WTC11 (cell line): ENCODE measurements at regions not wholly inside any gene's neighbourhood (a gene's known extent, or its start where the extent isn't known, plus 50 kb on each side); places are given as distances from the start of the nearest gene placed in this dataset.

Source experiments
- ATAC-seq: fragments of 200-7000 bp; cut with Tn5 transposase; 2 replicates; pipeline ENCODE4 v1.10.0; 2021; ENCODE audit warnings: mild to moderate bottlenecking, moderate library complexity
- CTCF ChIA-PET: fragments of 300-600 bp; sonication (Branson Sonifier 250); formaldehyde crosslinking; loops from one replicate; lab custom pipeline; 2021; ENCODE audit warnings: antibody characterized with exemption; lab: Charles Lee
- POLR2A ChIA-PET: fragments of 350-600 bp; sonication (Branson Sonifier 250); formaldehyde crosslinking; loops from one replicate; lab custom pipeline; 2021; ENCODE audit warnings: antibody characterized with exemption; lab: Charles Lee
- DNase-seq: peaks from one replicate; pipeline ENCODE4 v3.0.0; 2021; ENCODE audit warnings: low spot score
- H3K27ac Mint-ChIP-seq: 2 replicates; pipeline ENCODE4 v1.8.0; 2021; ENCODE audit warnings: mixed read lengths
- H3K27me3 Mint-ChIP-seq: 2 replicates; pipeline ENCODE4 v1.8.0; 2021; ENCODE audit warnings: low read depth, mild to moderate bottlenecking, moderate library complexity, mixed read lengths
- H3K36me3 Mint-ChIP-seq: 2 replicates; pipeline ENCODE4 v1.8.0; 2021; ENCODE audit warnings: mixed read lengths
- H3K4me1 Mint-ChIP-seq: 2 replicates; pipeline ENCODE4 v1.8.0; 2022; ENCODE audit warnings: mixed read lengths
- H3K4me3 Mint-ChIP-seq: 2 replicates; pipeline ENCODE4 v1.8.0; 2021; ENCODE audit warnings: mild to moderate bottlenecking, moderate library complexity, mixed read lengths
- H3K9me3 Mint-ChIP-seq: 2 replicates; pipeline ENCODE4 v1.8.0; 2021; ENCODE audit warnings: mixed read lengths
- ATF1 ChIP-seq: sonication (generic); formaldehyde crosslinking; IDR thresholded peaks from 2 replicates; pipeline ENCODE4 v1.8.1; 2023; ENCODE audit warnings: mild to moderate bottlenecking, moderate library complexity, missing genetic modification reagents
- CBFB ChIP-seq: sonication (generic); formaldehyde crosslinking; IDR thresholded peaks from 2 replicates; pipeline ENCODE4 v1.8.1; 2022; ENCODE audit warnings: mild to moderate bottlenecking, low read depth, missing genetic modification reagents
- CREM ChIP-seq: sonication (generic); formaldehyde crosslinking; IDR thresholded peaks from 2 replicates; pipeline ENCODE4 v1.8.1; 2022; ENCODE audit warnings: mild to moderate bottlenecking, missing genetic modification reagents, moderate library complexity
- EMX1 ChIP-seq: fragments of 250-450 bp; sonication (Bioruptor Pico); IDR thresholded peaks from 2 replicates; pipeline ENCODE4 v1.8.0; 2021; ENCODE audit warnings: mild to moderate bottlenecking
- ETV6 ChIP-seq: sonication (generic); formaldehyde crosslinking; IDR thresholded peaks from 2 replicates; pipeline ENCODE4 v1.8.1; 2022; ENCODE audit warnings: mild to moderate bottlenecking, missing genetic modification reagents
- HMGA2 ChIP-seq: fragments of 250-450 bp; sonication (Bioruptor Pico); IDR thresholded peaks from 2 replicates; pipeline ENCODE4 v1.4.0; 2021; ENCODE audit warnings: mild to moderate bottlenecking, moderate library complexity
- NFYB ChIP-seq: sonication (generic); formaldehyde crosslinking; conservative IDR thresholded peaks from 2 replicates; pipeline ENCODE4 v1.8.0; 2022; ENCODE audit warnings: low read depth, missing genetic modification reagents
- TEAD4 ChIP-seq: sonication (generic); formaldehyde crosslinking; IDR thresholded peaks from 2 replicates; pipeline ENCODE4 v1.8.0; 2022; ENCODE audit warnings: mild to moderate bottlenecking, missing genetic modification reagents
- ZNF219 ChIP-seq: sonication (generic); formaldehyde crosslinking; IDR thresholded peaks from 2 replicates; pipeline ENCODE4 v1.8.0; 2023; ENCODE audit warnings: missing genetic modification reagents, mild to moderate bottlenecking, borderline replicate concordance
- ZNF317 ChIP-seq: sonication (generic); formaldehyde crosslinking; IDR thresholded peaks from 2 replicates; pipeline ENCODE4 v1.8.1; 2023; ENCODE audit warnings: low read depth, mild to moderate bottlenecking, moderate library complexity, missing genetic modification reagents, borderline replicate concordance
- ZNF396 ChIP-seq: fragments of 250-450 bp; sonication (Bioruptor Pico); IDR thresholded peaks from 2 replicates; pipeline ENCODE4 v1.8.0; 2021; ENCODE audit warnings: mild to moderate bottlenecking, moderate library complexity, borderline replicate concordance
- TF ChIP-seq, protein P1 (sequence below): fragments of 250-450 bp; sonication (Bioruptor Pico); IDR thresholded peaks from 2 replicates; pipeline ENCODE4 v1.9.0; 2021; ENCODE audit warnings: mild to moderate bottlenecking
- TF ChIP-seq, protein P2 (sequence below): sonication (generic); formaldehyde crosslinking; IDR thresholded peaks from 2 replicates; pipeline ENCODE4 v1.8.1; 2022; ENCODE audit warnings: low read depth, mild to moderate bottlenecking, moderate library complexity, missing genetic modification reagents, borderline replicate concordance
- TF ChIP-seq, protein P3 (sequence below): sonication (generic); formaldehyde crosslinking; IDR thresholded peaks from 2 replicates; pipeline ENCODE4 v1.8.0; 2023; ENCODE audit warnings: missing genetic modification reagents
- TF ChIP-seq, protein P4 (sequence below): sonication (generic); formaldehyde crosslinking; IDR thresholded peaks from 2 replicates; pipeline ENCODE4 v1.8.0; 2023; ENCODE audit warnings: missing genetic modification reagents, mild to moderate bottlenecking, borderline replicate concordance
- TF ChIP-seq, protein P5 (sequence below): sonication (generic); formaldehyde crosslinking; IDR thresholded peaks from 2 replicates; pipeline ENCODE4 v1.8.1; 2022; ENCODE audit warnings: missing genetic modification reagents, borderline replicate concordance
- TF ChIP-seq, protein P6 (sequence below): sonication (generic); formaldehyde crosslinking; IDR thresholded peaks from 2 replicates; pipeline ENCODE4 v1.8.0; 2022; ENCODE audit warnings: mild to moderate bottlenecking, missing genetic modification reagents

DNA sequence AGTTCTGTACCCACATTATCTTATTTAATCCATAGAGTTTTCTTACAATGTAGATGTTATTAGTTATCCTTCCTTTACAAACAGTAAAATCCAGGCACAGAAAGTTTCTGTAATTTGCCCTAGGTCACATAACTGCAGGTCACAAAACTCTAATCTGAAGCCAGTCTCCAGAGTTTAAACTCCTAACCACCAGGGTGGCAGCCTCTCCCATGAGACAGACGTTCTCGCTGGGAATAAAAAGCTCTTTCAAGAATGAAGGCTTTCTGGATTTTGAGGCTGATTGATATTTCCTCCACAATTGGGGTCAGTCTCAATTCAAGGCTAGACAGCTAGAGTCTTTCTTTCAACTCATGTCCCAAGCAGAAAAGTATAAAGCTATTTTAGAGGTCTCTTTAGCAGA, 95.8 kb upstream of the PLEKHG7 start:
- CTCF ChIA-PET: no interaction called here
- H3K4me3 Mint-ChIP-seq: no peak overlapping the region
- POLR2A ChIA-PET: no interaction called here
- H3K36me3 Mint-ChIP-seq: peaks cover 7% of the 10 kb centered on the region
- no peak for DNase-seq
- H3K27ac Mint-ChIP-seq: no peak overlapping the region
- H3K27me3 Mint-ChIP-seq: no peaks in the 10 kb centered on the region
- no peak for ATAC-seq
- TF ChIP-seq CREM (CRISPR knock-in tag) (no peak), TEAD4 (CRISPR knock-in tag) (no peak), HMGA2 (CRISPR knock-in tag) (no peak), ZNF396 (CRISPR knock-in tag) (no peak), ATF1 (no peak), ZNF317 (CRISPR knock-in tag) (no peak), EMX1 (CRISPR knock-in tag) (no peak), ZNF219 (CRISPR knock-in tag) (no peak), NFYB (no peak), CBFB (no peak), ETV6 (CRISPR knock-in tag) (no peak)
- TF ChIP-seq, protein P1, sequence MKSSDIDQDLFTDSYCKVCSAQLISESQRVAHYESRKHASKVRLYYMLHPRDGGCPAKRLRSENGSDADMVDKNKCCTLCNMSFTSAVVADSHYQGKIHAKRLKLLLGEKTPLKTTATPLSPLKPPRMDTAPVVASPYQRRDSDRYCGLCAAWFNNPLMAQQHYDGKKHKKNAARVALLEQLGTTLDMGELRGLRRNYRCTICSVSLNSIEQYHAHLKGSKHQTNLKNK (CRISPR knock-in tag): no peak
- TF ChIP-seq, protein P2, sequence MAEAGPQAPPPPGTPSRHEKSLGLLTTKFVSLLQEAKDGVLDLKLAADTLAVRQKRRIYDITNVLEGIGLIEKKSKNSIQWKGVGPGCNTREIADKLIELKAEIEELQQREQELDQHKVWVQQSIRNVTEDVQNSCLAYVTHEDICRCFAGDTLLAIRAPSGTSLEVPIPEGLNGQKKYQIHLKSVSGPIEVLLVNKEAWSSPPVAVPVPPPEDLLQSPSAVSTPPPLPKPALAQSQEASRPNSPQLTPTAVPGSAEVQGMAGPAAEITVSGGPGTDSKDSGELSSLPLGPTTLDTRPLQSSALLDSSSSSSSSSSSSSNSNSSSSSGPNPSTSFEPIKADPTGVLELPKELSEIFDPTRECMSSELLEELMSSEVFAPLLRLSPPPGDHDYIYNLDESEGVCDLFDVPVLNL (CRISPR knock-in tag): no peak
- TF ChIP-seq, protein P3, sequence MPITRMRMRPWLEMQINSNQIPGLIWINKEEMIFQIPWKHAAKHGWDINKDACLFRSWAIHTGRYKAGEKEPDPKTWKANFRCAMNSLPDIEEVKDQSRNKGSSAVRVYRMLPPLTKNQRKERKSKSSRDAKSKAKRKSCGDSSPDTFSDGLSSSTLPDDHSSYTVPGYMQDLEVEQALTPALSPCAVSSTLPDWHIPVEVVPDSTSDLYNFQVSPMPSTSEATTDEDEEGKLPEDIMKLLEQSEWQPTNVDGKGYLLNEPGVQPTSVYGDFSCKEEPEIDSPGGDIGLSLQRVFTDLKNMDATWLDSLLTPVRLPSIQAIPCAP (CRISPR knock-in tag): no peak
- TF ChIP-seq, protein P4, sequence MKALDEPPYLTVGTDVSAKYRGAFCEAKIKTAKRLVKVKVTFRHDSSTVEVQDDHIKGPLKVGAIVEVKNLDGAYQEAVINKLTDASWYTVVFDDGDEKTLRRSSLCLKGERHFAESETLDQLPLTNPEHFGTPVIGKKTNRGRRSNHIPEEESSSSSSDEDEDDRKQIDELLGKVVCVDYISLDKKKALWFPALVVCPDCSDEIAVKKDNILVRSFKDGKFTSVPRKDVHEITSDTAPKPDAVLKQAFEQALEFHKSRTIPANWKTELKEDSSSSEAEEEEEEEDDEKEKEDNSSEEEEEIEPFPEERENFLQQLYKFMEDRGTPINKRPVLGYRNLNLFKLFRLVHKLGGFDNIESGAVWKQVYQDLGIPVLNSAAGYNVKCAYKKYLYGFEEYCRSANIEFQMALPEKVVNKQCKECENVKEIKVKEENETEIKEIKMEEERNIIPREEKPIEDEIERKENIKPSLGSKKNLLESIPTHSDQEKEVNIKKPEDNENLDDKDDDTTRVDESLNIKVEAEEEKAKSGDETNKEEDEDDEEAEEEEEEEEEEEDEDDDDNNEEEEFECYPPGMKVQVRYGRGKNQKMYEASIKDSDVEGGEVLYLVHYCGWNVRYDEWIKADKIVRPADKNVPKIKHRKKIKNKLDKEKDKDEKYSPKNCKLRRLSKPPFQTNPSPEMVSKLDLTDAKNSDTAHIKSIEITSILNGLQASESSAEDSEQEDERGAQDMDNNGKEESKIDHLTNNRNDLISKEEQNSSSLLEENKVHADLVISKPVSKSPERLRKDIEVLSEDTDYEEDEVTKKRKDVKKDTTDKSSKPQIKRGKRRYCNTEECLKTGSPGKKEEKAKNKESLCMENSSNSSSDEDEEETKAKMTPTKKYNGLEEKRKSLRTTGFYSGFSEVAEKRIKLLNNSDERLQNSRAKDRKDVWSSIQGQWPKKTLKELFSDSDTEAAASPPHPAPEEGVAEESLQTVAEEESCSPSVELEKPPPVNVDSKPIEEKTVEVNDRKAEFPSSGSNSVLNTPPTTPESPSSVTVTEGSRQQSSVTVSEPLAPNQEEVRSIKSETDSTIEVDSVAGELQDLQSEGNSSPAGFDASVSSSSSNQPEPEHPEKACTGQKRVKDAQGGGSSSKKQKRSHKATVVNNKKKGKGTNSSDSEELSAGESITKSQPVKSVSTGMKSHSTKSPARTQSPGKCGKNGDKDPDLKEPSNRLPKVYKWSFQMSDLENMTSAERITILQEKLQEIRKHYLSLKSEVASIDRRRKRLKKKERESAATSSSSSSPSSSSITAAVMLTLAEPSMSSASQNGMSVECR (CRISPR knock-in tag): no peak
- TF ChIP-seq, protein P5, sequence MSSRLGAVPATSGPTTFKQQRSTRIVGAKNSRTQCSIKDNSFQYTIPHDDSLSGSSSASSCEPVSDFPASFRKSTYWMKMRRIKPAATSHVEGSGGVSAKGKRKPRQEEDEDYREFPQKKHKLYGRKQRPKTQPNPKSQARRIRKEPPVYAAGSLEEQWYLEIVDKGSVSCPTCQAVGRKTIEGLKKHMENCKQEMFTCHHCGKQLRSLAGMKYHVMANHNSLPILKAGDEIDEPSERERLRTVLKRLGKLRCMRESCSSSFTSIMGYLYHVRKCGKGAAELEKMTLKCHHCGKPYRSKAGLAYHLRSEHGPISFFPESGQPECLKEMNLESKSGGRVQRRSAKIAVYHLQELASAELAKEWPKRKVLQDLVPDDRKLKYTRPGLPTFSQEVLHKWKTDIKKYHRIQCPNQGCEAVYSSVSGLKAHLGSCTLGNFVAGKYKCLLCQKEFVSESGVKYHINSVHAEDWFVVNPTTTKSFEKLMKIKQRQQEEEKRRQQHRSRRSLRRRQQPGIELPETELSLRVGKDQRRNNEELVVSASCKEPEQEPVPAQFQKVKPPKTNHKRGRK (CRISPR knock-in tag): no peak
- TF ChIP-seq, protein P6, sequence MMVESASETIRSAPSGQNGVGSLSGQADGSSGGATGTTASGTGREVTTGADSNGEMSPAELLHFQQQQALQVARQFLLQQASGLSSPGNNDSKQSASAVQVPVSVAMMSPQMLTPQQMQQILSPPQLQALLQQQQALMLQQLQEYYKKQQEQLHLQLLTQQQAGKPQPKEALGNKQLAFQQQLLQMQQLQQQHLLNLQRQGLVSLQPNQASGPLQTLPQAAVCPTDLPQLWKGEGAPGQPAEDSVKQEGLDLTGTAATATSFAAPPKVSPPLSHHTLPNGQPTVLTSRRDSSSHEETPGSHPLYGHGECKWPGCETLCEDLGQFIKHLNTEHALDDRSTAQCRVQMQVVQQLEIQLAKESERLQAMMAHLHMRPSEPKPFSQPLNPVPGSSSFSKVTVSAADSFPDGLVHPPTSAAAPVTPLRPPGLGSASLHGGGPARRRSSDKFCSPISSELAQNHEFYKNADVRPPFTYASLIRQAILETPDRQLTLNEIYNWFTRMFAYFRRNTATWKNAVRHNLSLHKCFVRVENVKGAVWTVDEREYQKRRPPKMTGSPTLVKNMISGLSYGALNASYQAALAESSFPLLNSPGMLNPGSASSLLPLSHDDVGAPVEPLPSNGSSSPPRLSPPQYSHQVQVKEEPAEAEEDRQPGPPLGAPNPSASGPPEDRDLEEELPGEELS: no peak
- TF ChIP-seq, all 79 proteins: peak for 0
- peaks cover 26% of the 10 kb centered on the region for H3K4me1 Mint-ChIP-seq
- H3K9me3 Mint-ChIP-seq: peaks cover 17% of the 10 kb centered on the region
